DMS53 treated with DMSO at 0.1 percent for 48 hours (cell line): ENCODE measurements at regions not wholly inside any gene's neighbourhood (a gene's known extent, or its start where the extent isn't known, plus 50 kb on each side); places are given as distances from the start of the nearest gene placed in this dataset.

Experiments
- DNase-seq: peaks from one replicate; lab custom pipeline; 2025; ENCODE audit not compliant: unreplicated experiment; lab: John Stamatoyannopoulos, UW

GRCh38 chr11:76298255-76298654 is 82.7 kb downstream of the THAP12 start:
- no peak for DNase-seq

DNA sequence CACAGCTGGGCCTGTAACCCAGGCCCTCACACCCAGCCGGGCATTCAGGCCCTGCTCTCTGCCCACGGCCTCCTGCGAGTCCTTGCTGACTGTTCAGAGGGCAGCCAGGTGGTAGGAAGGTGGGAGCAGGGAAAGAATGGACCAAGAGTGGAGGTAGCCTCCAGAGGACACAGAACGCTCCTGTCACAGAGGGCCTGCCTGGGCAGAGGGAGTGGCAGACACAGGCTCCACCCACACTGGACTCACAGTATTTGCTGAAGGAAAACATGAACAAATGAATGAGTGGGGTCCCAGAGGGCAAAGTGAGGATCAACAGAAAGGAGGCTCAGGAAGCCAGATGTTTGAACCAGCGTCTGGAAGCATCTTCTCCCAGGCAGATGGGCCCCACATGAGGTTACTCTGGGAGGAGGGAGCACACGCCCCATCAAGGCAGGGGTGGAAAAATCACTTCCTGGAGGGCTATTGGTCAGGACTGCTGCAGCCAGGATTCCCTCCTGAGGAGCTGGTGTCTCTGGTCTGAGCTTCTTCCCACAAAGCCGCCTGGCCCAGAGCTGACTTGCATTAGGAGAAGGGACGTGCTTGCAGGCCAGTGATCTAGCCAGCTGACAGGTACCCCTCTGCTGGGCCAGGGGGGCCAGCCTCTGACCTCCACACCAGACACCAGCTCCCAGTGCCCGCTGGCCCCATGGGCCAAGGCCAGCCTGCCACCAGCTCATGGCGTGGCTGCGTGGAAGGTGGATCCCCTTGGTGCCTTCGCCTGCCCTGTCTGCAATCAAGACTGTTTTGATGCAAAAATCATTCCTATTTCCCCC is 84.0 kb downstream of the THAP12 start:
- no peak for DNase-seq

DNA sequence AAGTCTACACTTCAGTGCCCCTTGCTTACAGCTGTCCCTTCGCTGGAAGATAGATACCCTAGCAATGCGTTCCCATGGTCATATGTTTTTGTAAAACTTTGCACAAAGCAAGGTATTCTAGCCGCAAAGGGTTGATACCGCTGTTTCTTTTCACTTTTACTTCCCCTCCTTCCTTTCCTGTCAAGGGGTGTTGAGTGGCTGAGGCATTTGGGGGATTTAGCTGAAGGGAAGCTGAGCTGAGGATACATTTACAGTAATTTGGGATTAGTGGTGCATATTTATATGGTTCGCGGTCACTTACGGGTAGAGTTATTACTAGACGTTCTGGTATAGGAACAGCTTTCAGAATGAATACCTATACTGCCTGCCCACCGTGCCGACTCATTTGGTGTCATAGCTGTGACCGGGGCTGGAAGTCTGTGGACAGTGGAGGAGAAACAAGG is 86.9 kb upstream of the WNT11 start:
- DNase-seq = no peak

GRCh38 chr11:76292583-76293188 is 86.4 kb upstream of the WNT11 start:
- DNase-seq = no peak

- DNase-seq = peak; percentile 96
Measured at GRCh38 chr11:76291576-76292526, 85.5 kb upstream of the WNT11 start.

- no peak for DNase-seq
Measured at GRCh38 chr11:76288166-76288980, 82.1 kb upstream of the WNT11 start.

DNA sequence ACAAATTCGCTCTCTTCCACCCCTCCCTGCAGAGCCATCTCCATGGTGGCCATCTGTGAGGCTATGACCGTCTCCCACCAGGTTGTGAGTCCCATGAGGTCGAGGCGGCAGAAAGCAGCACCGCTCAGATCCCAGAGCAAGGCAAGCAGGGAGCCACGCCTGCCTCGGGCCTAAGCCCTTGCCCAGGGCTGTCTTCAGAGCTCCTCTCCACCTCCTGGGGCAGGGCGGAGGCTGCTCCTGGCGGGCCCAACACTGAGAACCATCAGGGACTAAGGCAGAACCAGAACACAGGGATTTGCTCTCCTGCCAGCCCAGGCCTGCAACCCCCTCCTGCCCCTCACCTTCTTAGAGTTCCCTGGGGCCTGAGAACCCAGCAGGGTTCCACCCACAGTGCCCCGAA is 80.9 kb upstream of the WNT11 start:
- no peak for DNase-seq

- no peak for DNase-seq
Measured at GRCh38 chr11:76285397-76286104, 79.2 kb upstream of the WNT11 start.

DNA sequence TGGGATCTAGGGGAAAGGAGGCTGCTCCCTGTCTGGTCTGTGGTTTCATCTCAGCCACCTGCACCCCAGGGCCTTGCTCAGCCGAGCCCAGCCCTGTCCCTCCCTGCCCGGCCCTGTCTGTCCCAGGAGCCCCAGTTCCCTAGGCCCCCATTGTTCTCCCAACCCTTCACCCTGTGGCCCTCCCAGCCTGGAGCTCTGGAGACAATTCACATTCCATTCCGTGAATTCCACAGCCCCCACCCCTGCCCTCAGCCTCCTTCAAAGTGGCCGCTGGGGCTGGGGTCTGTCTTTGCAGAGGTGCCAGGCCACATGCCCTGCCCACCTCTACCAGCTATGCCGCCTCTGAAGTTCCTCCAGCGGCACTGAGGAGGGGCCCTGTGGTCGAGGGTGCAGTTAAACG is 77.9 kb upstream of the WNT11 start:
- DNase-seq = no peak

GRCh38 chr11:76282811-76283595 is 76.7 kb upstream of the WNT11 start:
- no peak for DNase-seq

GRCh38 chr11:76282172-76282571 is 75.9 kb upstream of the WNT11 start:
- no peak for DNase-seq

DNA sequence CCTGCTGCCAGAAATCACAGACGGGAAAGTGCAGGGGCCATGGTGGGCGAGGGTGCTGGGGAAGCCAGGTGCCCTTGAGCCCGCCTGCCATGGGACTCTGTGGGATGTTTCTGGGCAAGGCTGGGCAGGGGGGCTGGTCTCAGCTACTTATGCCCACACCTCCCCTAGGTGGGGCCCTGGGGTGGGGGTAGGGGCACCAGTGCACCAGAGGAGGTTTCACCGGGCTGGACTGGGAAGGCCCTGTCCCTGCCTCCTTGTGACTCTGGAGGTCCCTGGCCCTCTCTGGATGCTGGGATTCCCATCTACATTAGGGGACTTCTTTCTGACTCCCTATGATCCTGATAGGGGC is 75.2 kb upstream of the WNT11 start:
- no peak for DNase-seq

DNA sequence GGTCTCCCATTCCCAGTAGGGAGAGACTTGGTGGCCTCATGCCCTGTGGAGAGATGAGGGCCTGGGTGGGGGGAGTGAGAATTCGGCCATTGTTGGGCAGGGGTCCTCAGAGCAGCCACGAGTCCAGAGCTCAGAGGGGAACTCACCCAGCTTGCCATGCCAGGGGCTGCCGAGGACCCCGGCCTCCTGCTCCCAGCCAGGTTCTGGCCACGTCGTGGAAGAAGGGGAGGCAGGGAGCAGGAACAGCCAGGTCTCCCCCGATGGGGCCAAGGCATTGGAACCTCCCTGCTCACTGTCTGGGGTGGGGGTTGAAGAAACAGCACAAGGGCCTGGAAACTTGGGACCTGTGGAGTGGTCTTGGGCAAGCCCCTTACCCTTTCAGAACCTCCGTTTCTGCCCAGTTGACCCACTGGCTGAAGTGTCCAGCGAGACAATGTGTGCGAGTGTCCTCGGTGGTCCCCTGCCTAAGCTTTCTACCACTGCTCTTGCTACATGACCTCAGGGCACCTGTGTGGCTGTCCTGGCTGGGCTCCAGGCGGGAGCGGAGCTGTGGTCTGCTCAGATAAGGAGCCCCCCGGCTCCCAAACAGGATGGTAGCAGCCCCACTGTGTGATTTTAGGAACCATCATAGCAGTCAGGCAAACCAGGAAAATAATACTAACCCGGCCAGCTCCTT is 74.7 kb upstream of the WNT11 start:
- no peak for DNase-seq

GRCh38 chr11:76280151-76280881 is 74.0 kb upstream of the WNT11 start:
- DNase-seq = no peak

DNA sequence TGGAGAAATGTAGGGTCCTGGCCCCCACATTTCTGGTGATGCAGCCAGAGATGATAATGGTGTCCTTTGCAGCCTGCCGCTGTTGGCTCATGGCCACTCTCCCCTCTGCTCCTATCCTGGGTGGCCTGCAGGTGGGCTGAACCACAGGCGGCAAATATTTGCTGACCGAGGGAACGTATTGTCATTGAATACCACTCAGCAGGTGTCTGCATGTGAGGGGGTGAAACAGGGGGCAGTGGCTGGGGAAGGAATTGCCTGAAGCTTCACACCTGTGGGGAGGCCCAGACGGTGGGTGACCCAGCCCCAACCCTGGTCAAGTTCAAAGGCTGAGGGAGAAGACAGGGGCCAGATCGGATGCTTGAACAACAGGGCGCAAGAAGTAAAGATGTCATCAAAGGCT is 73.3 kb upstream of the WNT11 start:
- no peak for DNase-seq

- DNase-seq = no peak
Measured at GRCh38 chr11:76279038-76279437, 72.7 kb upstream of the WNT11 start.

DNA sequence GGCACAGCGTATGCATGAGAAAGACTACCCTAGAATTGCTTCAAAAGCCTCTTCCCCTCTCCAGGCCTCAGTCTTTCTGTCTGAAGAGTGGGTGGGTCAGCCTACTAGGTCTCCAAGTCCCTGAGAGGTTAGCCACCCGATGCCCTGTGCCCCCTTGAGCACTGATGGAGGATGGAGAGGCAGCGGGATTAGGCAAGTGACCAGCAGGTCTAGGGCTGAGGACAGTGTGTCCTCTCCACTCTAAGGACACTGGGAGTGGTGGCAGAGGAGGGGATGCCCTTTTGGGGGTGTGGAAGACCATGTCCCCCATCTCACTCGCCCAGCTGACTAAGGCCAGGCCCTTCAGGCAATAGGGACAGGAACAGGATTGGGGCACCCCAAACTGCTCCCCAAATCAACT is 72.2 kb upstream of the WNT11 start:
- no peak for DNase-seq
